ENCODE measurements at regions not wholly inside any gene's neighbourhood (a gene's known extent, or its start where the extent isn't known, plus 50 kb on each side); places are given as distances from the start of the nearest gene placed in this dataset.

- DNase-seq (ENCODE audit: insufficient read length, low spot score): no peak
- no peak for FAIRE-seq
- no peak for TF ChIP-seq CTCF (IDR thresholded peaks at IDR 0.05; ENCODE audit: insufficient read depth, missing control alignments)
Observed at GRCh38 chr19:56959205-56959604, 118.7 kb upstream of the PEG3 start.

GRCh38 chr19:56960959-56961543 lies 120.5 kb upstream of the PEG3 start:
- FAIRE-seq: no peak
- TF ChIP-seq CTCF (IDR thresholded peaks at IDR 0.05; ENCODE audit: insufficient read depth, missing control alignments): no peak
- DNase-seq (ENCODE audit: insufficient read length, low spot score): no peak

GRCh38 chr19:56964410-56964920 lies 123.9 kb upstream of the PEG3 start:
- DNase-seq (ENCODE audit: insufficient read length, low spot score) (no peak), FAIRE-seq (no peak)
- no peak for TF ChIP-seq CTCF (IDR thresholded peaks at IDR 0.05; ENCODE audit: insufficient read depth, missing control alignments)

GRCh38 chr19:56966225-56966696 lies 125.7 kb upstream of the PEG3 start:
- DNase-seq (ENCODE audit: insufficient read length, low spot score) (no peak), FAIRE-seq (no peak)
- TF ChIP-seq CTCF (IDR thresholded peaks at IDR 0.05; ENCODE audit: insufficient read depth, missing control alignments): no peak

GRCh38 chr19:56966697-56967299 lies 126.3 kb upstream of the PEG3 start:
- DNase-seq (ENCODE audit: insufficient read length, low spot score) (no peak), FAIRE-seq (no peak)
- no peak for TF ChIP-seq CTCF (IDR thresholded peaks at IDR 0.05; ENCODE audit: insufficient read depth, missing control alignments)

GRCh38 chr19:56969156-56969555 lies 128.6 kb upstream of the PEG3 start:
- no peak for FAIRE-seq
- no peak for TF ChIP-seq CTCF (IDR thresholded peaks at IDR 0.05; ENCODE audit: insufficient read depth, missing control alignments)
- DNase-seq (ENCODE audit: insufficient read length, low spot score): no peak

- no peak for FAIRE-seq
- DNase-seq (ENCODE audit: insufficient read length, low spot score): no peak
- no peak for TF ChIP-seq CTCF (IDR thresholded peaks at IDR 0.05; ENCODE audit: insufficient read depth, missing control alignments)
Observed at GRCh38 chr19:56969759-56970178, 129.2 kb upstream of the PEG3 start.
